Karpas-422 (cell line): ENCODE measurements at regions not wholly inside any gene's neighbourhood (a gene's known extent, or its start where the extent isn't known, plus 50 kb on each side); places are given as distances from the start of the nearest gene placed in this dataset.
"Not testable (repeated sequence)": the region's sequence is repeated elsewhere in the genome, so short reads cannot be mapped to it uniquely, and the experiment has no call there.

Source experiments
- DNase-seq: peaks from one replicate; pipeline ENCODE4 v3.0.0-alpha.2; 2015
- H2AFZ ChIP-seq: fragments of 200-600 bp; sonication (generic); 2 replicates; pipeline ENCODE4 v1.6.1; 2014; ENCODE audit warnings: antibody characterized with exemption, low read length, mixed read lengths
- H3K27ac ChIP-seq: fragments of 200-600 bp; sonication (generic); 2 replicates; pipeline ENCODE4 v1.5.1; 2014; ENCODE audit warnings: mild to moderate bottlenecking, low read length, moderate library complexity
- H3K27me3 ChIP-seq: fragments of 200-600 bp; sonication (generic); 2 replicates; pipeline ENCODE4 v1.6.1; 2014; ENCODE audit warnings: low read length, mixed read lengths
- H3K36me3 ChIP-seq: fragments of 200-600 bp; sonication (generic); 2 replicates; pipeline ENCODE4 v1.6.1; 2014; ENCODE audit warnings: low read length, mixed read lengths; ENCODE audit not compliant: insufficient read depth
- H3K4me1 ChIP-seq: fragments of 200-600 bp; sonication (generic); 2 replicates; pipeline ENCODE4 v1.6.1; 2014; ENCODE audit warnings: mild to moderate bottlenecking, low read length, mixed read lengths
- H3K4me2 ChIP-seq: fragments of 200-600 bp; sonication (generic); 2 replicates; pipeline ENCODE4 v1.6.1; 2014; ENCODE audit warnings: low read length, low read depth, mild to moderate bottlenecking; ENCODE audit not compliant: poor library complexity, severe bottlenecking
- H3K4me3 ChIP-seq: fragments of 200-600 bp; sonication (generic); 2 replicates; pipeline ENCODE4 v1.5.1; 2014; ENCODE audit warnings: mild to moderate bottlenecking, antibody characterized with exemption, low read length, mixed read lengths
- H3K79me2 ChIP-seq: fragments of 200-600 bp; sonication (generic); 2 replicates; pipeline ENCODE4 v1.6.1; 2014; ENCODE audit warnings: mild to moderate bottlenecking, low read length, mixed read lengths
- H3K9ac ChIP-seq: fragments of 200-600 bp; sonication (generic); 2 replicates; pipeline ENCODE4 v1.6.0; 2014; ENCODE audit warnings: low read length
- H3K9me2 ChIP-seq: fragments of 200-600 bp; sonication (generic), shearing (Covaris generic); replicated peaks from 2 replicates; pipeline ENCODE4 v1.6.0; 2014; ENCODE audit warnings: mild to moderate bottlenecking, low read length, moderate library complexity; ENCODE audit not compliant: insufficient read depth
- H3K9me3 ChIP-seq: fragments of 300-700, 200-600 bp; sonication (generic); 2 replicates; pipeline ENCODE4 v1.6.1; 2014; ENCODE audit warnings: low read length, mixed read lengths
- H4K20me1 ChIP-seq: fragments of 200-600 bp; sonication (generic); 2 replicates; pipeline ENCODE4 v1.6.1; 2014; ENCODE audit warnings: mild to moderate bottlenecking, antibody characterized with exemption, low read length, low read depth; ENCODE audit not compliant: insufficient read depth

DNA sequence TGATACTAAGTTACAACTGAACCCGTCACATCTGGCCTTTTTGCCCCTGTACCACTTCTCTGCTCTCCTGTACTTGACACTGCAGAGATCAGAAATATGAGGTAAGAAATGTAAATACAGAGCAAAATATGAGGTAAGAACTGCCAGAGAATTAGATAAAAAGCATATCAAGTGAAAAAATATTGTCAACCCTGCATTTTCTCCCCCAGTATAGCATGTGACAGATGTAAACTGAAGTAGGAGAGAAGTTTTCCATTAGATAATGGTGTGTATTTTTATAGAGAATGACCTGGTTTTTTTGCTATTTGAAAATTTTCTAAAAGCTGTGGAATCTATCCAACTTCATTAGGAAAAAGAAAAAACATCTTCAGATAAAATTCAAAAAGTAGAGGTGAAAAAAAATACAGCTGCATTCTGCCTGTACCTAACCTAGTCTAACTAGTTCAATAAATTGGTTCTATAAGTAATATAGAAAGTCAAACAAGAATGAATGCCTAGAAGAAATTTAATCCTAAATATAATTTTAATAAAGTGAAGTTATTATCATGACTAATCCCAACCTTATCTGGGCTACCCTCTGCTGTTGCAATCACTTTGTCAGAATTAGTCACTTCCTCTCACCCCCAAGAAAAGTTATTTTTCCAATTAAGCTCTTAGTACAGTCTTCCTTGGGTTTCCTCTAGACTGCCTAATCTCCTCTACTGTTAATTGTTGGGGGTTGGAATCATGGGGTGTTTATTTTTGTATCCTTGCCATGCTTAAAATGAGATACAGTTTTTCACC, 210.0 kb downstream of the RASSF9 start:
- Histone ChIP-seq H4K20me1 (no peaks in the 10 kb centered on the region), H3K4me1 (no peaks in the 10 kb centered on the region), H3K4me2 (no peak overlapping the region), H3K27me3 (no peaks in the 10 kb centered on the region), H2AFZ (no peak overlapping the region), H3K79me2 (no peaks in the 10 kb centered on the region), H3K9me2 (no peaks in the 10 kb centered on the region), H3K9ac (no peak overlapping the region), H3K36me3 (no peaks in the 10 kb centered on the region), H3K27ac (no peak overlapping the region), H3K9me3 (peaks cover 5% of the 10 kb centered on the region), H3K4me3 (no peak overlapping the region)
- DNase-seq, result no peak

DNA sequence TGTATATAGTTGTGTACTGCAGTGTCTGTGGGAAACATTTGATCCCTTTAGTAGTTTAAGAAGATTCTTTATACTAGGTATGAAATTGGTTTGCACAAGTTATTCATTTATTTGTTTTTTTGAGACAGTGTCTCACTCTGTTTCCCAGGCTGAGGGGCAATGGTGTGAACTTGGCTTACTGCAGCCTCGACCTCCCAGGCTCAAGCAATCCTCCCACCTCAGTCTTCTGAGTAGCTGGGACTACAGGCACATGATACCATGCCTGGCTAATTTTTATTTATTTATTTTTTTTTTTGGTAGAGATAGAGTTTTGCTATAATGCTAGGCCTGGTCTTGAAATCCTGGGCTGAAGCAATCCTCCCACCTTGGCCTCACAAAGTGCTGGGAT, 209.4 kb downstream of the RASSF9 start:
- DNase-seq, result no peak
- Histone ChIP-seq H3K27me3 (no peaks in the 10 kb centered on the region), H3K9ac (no peak overlapping the region), H3K36me3 (no peaks in the 10 kb centered on the region), H2AFZ (no peak overlapping the region), H3K4me2 (no peak overlapping the region), H3K27ac (no peak overlapping the region), H3K4me3 (no peak overlapping the region), H3K9me2 (no peaks in the 10 kb centered on the region), H3K79me2 (no peaks in the 10 kb centered on the region), H4K20me1 (no peaks in the 10 kb centered on the region), H3K9me3 (peaks cover 5% of the 10 kb centered on the region), H3K4me1 (no peaks in the 10 kb centered on the region)

DNA sequence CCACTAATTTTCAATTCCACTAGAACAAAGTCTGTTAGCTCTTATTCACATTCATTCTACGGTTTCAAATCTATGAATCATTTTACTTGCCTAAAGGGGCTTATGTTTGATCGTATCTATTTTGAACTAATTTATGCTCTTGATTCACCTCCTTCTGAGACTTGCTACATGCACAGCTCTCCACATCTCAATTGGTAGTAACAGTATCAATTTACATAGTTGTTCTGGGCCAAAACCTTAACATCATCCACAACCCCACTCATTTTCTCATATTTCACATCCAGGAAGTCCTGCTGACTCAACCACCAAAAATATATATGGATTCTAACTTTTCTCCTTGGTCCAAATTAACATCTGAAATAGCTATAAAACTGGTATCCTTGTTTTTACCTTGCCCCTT, 208.6 kb downstream of the RASSF9 start:
- Histone ChIP-seq H3K79me2 (no peaks in the 10 kb centered on the region), H3K4me3 (no peak overlapping the region), H3K9me2 (no peaks in the 10 kb centered on the region), H3K4me1 (no peaks in the 10 kb centered on the region), H2AFZ (no peak overlapping the region), H3K36me3 (no peaks in the 10 kb centered on the region), H3K27me3 (no peaks in the 10 kb centered on the region), H3K9ac (no peak overlapping the region), H3K27ac (no peak overlapping the region), H4K20me1 (no peaks in the 10 kb centered on the region), H3K4me2 (no peak overlapping the region), H3K9me3 (peaks cover 5% of the 10 kb centered on the region; the same call in 1 of the 2 replicates)
- no peak for DNase-seq

DNA sequence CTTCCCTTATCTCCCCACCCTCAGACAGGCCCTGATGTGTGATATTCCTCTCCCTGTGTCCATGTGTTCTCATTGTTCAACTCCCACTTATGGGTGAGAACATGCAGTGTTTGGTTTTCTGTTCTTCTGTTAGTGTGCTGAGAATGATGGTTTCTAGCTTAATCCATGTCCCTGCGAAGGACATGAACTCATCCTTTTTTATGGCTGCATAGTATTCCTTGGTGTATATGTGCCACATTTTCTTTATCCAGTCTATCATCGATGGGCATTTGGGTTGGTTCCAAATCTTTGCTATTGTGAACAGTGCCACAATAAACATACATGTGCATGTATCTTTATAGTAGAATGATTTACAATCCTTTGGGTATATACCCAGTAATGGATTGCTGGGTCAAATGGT, 207.6 kb downstream of the RASSF9 start:
- not testable (repeated sequence) for H3K9me3 ChIP-seq, H4K20me1 ChIP-seq, H3K9me2 ChIP-seq, H2AFZ ChIP-seq, H3K9ac ChIP-seq, DNase-seq, H3K4me1 ChIP-seq, H3K4me2 ChIP-seq, H3K27me3 ChIP-seq, H3K27ac ChIP-seq, H3K79me2 ChIP-seq, H3K36me3 ChIP-seq, H3K4me3 ChIP-seq

DNA sequence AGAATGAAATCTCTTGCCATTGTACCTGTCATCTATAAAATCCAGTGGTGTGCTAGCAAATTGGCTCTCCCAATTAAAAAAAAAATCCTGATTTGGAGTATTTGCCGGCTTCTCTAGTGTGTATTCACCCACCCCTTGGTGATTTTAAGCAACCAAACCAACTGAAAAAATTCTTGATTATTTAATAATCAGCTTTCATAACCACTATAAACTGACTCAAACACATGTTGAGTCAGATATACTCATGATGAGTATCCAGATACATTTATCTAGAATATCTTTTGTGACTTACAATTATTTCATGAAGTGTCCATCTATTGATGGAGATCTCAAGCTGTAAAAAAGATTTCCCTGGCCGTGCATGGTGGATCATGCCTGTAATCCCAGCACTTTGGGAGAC, 205.4 kb downstream of the RASSF9 start:
- Histone ChIP-seq H3K9ac (no peak overlapping the region), H3K4me2 (no peak overlapping the region), H3K27me3 (no peaks in the 10 kb centered on the region), H3K4me3 (no peak overlapping the region), H3K9me3 (0 out of 2 replicates have a peak, but pooled peaks cover 3% of the 10 kb centered on the region), H3K27ac (no peak overlapping the region), H3K4me1 (no peaks in the 10 kb centered on the region), H3K36me3 (no peaks in the 10 kb centered on the region), H2AFZ (no peak overlapping the region), H4K20me1 (no peaks in the 10 kb centered on the region), H3K9me2 (no peaks in the 10 kb centered on the region), H3K79me2 (no peaks in the 10 kb centered on the region)
- no peak for DNase-seq

DNA sequence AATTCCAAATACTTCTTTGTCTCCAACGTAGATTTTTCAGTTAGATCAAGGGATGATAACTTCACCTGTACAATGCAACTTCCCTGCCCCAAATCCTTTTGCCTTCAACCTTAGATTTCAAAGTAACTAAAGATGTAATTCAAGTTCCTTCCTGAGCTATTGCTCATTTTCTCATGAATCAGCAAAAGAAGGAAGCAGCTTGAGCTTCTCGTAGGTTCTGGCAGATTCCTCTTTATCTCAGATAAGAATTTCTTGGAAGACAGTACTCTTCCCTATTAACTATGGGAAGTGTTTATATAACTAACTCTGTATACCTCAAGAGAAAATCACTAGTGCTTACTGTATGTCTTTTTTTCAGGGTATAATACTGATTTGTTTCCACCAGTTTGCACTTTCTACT, 203.8 kb downstream of the RASSF9 start:
- peaks cover 3% of the 10 kb centered on the region; the same call in 1 of the 2 replicates for H3K9me3 ChIP-seq
- no peaks in the 10 kb centered on the region for H3K79me2 ChIP-seq
- H3K4me3 ChIP-seq, result no peak overlapping the region
- no peaks in the 10 kb centered on the region for H3K9me2 ChIP-seq
- H3K27ac ChIP-seq, result no peak overlapping the region
- no peak overlapping the region for H2AFZ ChIP-seq
- no peak overlapping the region for H3K4me2 ChIP-seq
- H4K20me1 ChIP-seq, result no peaks in the 10 kb centered on the region
- no peaks in the 10 kb centered on the region for H3K36me3 ChIP-seq
- H3K9ac ChIP-seq, result no peak overlapping the region
- no peak for DNase-seq
- H3K27me3 ChIP-seq, result no peaks in the 10 kb centered on the region
- no peaks in the 10 kb centered on the region for H3K4me1 ChIP-seq

DNA sequence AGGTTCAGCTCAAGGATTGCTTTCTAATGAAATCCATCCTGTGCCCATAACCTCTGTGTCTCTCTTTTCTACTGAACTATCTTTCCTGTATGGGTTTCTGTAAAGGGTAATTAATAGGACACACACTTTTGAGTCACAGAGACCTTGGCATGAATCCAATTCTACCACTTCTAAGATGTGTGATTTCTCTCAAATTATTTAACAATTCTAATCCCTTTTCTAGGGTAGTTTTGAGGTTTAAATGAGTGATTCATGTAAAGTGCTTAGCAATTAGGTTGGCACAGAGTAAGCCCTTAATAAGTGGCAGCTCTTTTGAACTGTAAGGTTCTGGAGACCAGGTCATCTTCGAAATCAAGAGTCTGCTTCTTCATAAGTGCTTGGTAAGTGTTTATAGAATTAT, 202.7 kb downstream of the RASSF9 start:
- Histone ChIP-seq H3K9ac (no peak overlapping the region), H2AFZ (no peak overlapping the region), H3K4me3 (no peak overlapping the region), H3K27me3 (no peaks in the 10 kb centered on the region), H3K9me3 (peaks cover 3% of the 10 kb centered on the region; the same call in 1 of the 2 replicates), H3K9me2 (no peaks in the 10 kb centered on the region), H4K20me1 (no peaks in the 10 kb centered on the region), H3K36me3 (no peaks in the 10 kb centered on the region), H3K4me1 (no peaks in the 10 kb centered on the region), H3K79me2 (no peaks in the 10 kb centered on the region), H3K27ac (no peak overlapping the region), H3K4me2 (no peak overlapping the region)
- DNase-seq, result no peak

DNA sequence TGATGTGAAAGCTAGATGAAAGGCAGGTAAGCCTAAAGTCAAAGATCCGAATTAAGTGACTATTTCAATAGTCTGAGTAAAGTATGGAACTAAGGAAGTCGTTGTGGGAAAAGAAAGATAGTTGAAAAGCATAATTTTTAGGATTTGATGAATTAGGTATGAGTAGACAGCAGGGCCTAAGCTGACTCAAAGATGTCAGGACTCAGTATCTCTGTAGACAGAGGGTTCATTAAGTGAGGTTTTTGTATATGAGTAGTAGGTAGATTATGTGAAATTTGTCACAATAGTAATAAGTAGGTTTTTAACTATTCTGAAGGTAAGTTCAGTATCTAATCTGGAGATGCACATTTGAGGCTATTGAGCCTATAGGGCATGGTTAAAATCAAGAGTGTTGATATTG, 196.4 kb downstream of the RASSF9 start:
- H3K4me3 ChIP-seq, result no peak overlapping the region
- H3K27me3 ChIP-seq, result no peaks in the 10 kb centered on the region
- H3K27ac ChIP-seq, result no peak overlapping the region
- H3K4me1 ChIP-seq, result no peaks in the 10 kb centered on the region
- no peaks in the 10 kb centered on the region for H3K9me2 ChIP-seq
- DNase-seq, result no peak
- no peak overlapping the region for H3K4me2 ChIP-seq
- no peak overlapping the region for H2AFZ ChIP-seq
- no peaks in the 10 kb centered on the region for H3K79me2 ChIP-seq
- H3K9ac ChIP-seq, result no peak overlapping the region
- no peaks in the 10 kb centered on the region for H4K20me1 ChIP-seq
- peaks cover 3% of the 10 kb centered on the region; the same call in 1 of the 2 replicates for H3K9me3 ChIP-seq
- H3K36me3 ChIP-seq, result no peaks in the 10 kb centered on the region
